IMR-90 (cell line): ENCODE measurements at regions not wholly inside any gene's neighbourhood (a gene's known extent, or its start where the extent isn't known, plus 50 kb on each side); places are given as distances from the start of the nearest gene placed in this dataset.

Experiments
- CEBPB ChIP-seq: IDR thresholded peaks from 2 replicates; pipeline ENCODE4 v1.6.1; 2012; ENCODE audit warnings: low read depth, low read length, improper control_type of control experiment
- POLR2A ChIP-seq: IDR thresholded peaks from 2 replicates; pipeline ENCODE4 v1.6.1; 2012; ENCODE audit warnings: mild to moderate bottlenecking, low read depth, low read length
- RAD21 ChIP-seq: IDR thresholded peaks from 2 replicates; pipeline ENCODE4 v1.6.1; 2012; ENCODE audit warnings: low read length, improper control_type of control experiment
- RFX5 ChIP-seq: IDR thresholded peaks from 2 replicates; pipeline ENCODE4 v1.8.0; 2012; ENCODE audit warnings: low read depth, mild to moderate bottlenecking, low read length, moderate library complexity
- SMC3 ChIP-seq: fragments of 150-350 bp; IDR thresholded peaks from 2 replicates; pipeline ENCODE4 v1.6.1; 2016; ENCODE audit warnings: low read depth, mild to moderate bottlenecking, antibody characterized with exemption, low read length, moderate library complexity
- TF ChIP-seq, protein P1 (sequence below): conservative IDR thresholded peaks from 2 replicates; pipeline ENCODE4 v1.5.1; 2012; ENCODE audit warnings: mild to moderate bottlenecking, low read depth, low read length, improper control_type of control experiment

DNA sequence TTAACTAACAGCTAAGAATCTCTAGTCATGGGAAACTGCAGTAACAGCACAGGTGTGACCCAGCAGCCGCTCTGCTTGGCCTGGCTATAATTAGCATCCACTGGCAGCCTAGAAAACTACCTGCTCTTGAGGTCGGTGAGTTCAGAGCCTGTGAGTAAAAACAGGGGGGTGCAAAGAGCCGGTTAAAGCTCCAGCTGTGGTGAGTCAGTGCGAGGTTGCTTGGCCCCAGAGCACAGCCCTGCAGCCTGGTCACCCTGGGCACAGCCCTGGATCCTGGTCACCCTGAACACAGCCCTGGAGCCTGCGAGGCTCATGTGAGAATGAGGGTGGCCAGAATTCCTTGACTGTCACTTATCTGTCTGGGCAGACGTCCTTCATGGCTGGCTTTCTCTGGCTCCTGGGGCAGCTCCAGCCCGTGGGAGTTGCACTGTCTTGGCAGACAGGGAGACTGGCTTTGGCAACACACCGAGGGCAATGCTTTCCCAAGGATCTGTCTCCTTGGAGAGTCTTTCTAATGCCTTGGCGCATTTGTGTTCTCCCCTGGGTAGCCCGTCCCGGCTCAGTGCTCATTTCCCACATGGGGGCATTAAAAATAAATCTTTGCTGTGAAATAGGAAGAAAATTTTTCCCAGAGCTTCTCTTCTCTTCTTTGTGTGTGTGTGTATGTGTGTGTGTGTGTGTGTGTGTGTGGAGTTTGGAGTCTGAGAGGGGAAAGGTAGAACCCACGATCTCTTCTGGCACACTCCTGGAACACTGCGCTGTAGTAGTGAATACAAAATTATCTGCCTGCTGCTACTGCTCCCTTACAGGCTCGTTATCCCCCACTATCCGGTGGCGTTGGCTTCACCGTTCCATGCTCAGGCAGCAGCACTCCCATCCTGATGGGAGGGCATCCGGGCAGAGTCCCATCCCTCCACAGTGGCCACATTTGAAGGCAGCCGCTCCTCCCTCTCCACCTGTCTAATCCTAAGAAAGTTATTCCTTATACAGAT lies 250.2 kb upstream of the MEX3C start:
- no peak for TF ChIP-seq POLR2A
- TF ChIP-seq SMC3 = no peak
- TF ChIP-seq, protein P1, sequence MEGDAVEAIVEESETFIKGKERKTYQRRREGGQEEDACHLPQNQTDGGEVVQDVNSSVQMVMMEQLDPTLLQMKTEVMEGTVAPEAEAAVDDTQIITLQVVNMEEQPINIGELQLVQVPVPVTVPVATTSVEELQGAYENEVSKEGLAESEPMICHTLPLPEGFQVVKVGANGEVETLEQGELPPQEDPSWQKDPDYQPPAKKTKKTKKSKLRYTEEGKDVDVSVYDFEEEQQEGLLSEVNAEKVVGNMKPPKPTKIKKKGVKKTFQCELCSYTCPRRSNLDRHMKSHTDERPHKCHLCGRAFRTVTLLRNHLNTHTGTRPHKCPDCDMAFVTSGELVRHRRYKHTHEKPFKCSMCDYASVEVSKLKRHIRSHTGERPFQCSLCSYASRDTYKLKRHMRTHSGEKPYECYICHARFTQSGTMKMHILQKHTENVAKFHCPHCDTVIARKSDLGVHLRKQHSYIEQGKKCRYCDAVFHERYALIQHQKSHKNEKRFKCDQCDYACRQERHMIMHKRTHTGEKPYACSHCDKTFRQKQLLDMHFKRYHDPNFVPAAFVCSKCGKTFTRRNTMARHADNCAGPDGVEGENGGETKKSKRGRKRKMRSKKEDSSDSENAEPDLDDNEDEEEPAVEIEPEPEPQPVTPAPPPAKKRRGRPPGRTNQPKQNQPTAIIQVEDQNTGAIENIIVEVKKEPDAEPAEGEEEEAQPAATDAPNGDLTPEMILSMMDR = no peak
- TF ChIP-seq RAD21 = no peak
- no peak for TF ChIP-seq RFX5
- TF ChIP-seq CEBPB = no peak
